ENCODE measurements at regions not wholly inside any gene's neighbourhood (a gene's known extent, or its start where the extent isn't known, plus 50 kb on each side); places are given as distances from the start of the nearest gene placed in this dataset.

DNA sequence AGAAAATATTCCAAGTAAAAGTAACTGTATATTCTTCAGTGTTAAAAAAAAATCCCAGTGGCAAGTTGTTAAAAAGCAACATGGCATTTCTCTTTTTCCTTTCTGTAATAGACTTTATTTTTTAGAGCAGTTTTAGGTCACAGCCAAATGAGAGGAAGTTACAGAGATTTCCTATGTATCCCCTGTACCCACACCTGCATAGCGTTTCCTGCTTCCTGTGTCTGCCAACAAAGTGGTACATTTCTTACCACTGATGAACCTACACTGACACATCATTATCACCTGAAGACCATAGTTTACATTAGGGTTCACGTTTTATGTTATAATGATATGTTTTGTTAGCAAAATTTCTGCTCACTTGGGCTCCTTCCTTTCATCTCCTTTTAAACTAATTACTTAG is 124.7 kb downstream of the GPAT3 start:
- H3K9me3 Mint-ChIP-seq (ENCODE audit: unreplicated experiment) = no peaks in the 10 kb centered on the region
- H3K27me3 Mint-ChIP-seq (ENCODE audit: unreplicated experiment) = no peaks in the 10 kb centered on the region
- H3K27ac Mint-ChIP-seq (ENCODE audit: unreplicated experiment) = no peak overlapping the region
- no peaks in the 10 kb centered on the region for H3K4me1 Mint-ChIP-seq (ENCODE audit: unreplicated experiment)
- DNase-seq (ENCODE audit: extremely low spot score, unreplicated experiment) = no peak
- TF ChIP-seq, protein P1, sequence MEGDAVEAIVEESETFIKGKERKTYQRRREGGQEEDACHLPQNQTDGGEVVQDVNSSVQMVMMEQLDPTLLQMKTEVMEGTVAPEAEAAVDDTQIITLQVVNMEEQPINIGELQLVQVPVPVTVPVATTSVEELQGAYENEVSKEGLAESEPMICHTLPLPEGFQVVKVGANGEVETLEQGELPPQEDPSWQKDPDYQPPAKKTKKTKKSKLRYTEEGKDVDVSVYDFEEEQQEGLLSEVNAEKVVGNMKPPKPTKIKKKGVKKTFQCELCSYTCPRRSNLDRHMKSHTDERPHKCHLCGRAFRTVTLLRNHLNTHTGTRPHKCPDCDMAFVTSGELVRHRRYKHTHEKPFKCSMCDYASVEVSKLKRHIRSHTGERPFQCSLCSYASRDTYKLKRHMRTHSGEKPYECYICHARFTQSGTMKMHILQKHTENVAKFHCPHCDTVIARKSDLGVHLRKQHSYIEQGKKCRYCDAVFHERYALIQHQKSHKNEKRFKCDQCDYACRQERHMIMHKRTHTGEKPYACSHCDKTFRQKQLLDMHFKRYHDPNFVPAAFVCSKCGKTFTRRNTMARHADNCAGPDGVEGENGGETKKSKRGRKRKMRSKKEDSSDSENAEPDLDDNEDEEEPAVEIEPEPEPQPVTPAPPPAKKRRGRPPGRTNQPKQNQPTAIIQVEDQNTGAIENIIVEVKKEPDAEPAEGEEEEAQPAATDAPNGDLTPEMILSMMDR (IDR thresholded peaks at IDR 0.05) = no peak
- H3K36me3 Mint-ChIP-seq (ENCODE audit: unreplicated experiment) = no peaks in the 10 kb centered on the region
- H3K4me3 Mint-ChIP-seq (ENCODE audit: unreplicated experiment) = no peak overlapping the region

DNA sequence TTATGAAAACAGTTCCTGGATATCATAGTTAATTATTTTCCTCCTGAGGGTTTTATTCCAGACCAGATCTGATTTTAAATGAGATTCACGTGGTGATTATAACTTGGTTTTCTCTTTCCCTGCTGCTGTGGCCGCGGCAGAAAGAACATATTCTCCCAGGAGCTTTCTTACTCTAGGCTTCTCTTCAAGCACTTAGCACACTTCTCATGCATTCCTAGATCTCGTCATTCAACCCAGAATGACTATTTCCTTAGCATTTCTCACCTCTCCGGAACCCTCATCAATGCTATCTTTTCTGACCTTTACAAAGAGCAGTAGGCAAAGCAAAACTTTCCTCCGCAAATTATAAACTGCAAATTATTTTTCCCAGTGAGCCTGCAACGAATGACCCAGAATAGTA is 122.9 kb downstream of the GPAT3 start:
- Mint-ChIP-seq H3K27me3 (ENCODE audit: unreplicated experiment) (peaks cover 3% of the 10 kb centered on the region), H3K27ac (ENCODE audit: unreplicated experiment) (no peak overlapping the region), H3K4me1 (ENCODE audit: unreplicated experiment) (no peaks in the 10 kb centered on the region), H3K36me3 (ENCODE audit: unreplicated experiment) (no peaks in the 10 kb centered on the region), H3K9me3 (ENCODE audit: unreplicated experiment) (no peaks in the 10 kb centered on the region), H3K4me3 (ENCODE audit: unreplicated experiment) (no peak overlapping the region)
- TF ChIP-seq, protein P1 (IDR thresholded peaks at IDR 0.05) = no peak
- DNase-seq (ENCODE audit: extremely low spot score, unreplicated experiment) = no peak

DNA sequence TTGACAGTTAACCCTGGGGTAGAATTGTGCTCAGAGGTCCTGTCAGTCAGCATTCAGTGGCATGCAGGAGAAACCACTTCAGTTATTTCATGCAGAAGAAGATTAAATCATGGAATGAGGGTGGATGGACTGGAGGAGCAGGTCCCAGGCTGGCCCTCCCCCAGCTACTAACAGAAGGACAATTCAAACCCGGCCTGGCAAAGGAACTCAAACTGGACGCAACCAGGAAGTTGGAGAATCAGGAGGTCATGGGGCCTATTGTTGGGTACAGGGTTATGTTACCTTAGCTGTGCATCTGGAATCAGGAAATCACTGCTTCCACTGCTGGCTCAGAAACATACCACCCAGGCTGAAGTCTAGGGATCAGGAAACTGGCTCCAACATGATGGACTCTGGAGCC is 121.4 kb downstream of the GPAT3 start:
- Mint-ChIP-seq H3K27me3 (ENCODE audit: unreplicated experiment) (peaks cover 3% of the 10 kb centered on the region), H3K9me3 (ENCODE audit: unreplicated experiment) (no peaks in the 10 kb centered on the region), H3K4me3 (ENCODE audit: unreplicated experiment) (no peak overlapping the region), H3K36me3 (ENCODE audit: unreplicated experiment) (no peaks in the 10 kb centered on the region), H3K27ac (ENCODE audit: unreplicated experiment) (no peak overlapping the region), H3K4me1 (ENCODE audit: unreplicated experiment) (no peaks in the 10 kb centered on the region)
- DNase-seq (ENCODE audit: extremely low spot score, unreplicated experiment) = no peak
- TF ChIP-seq, protein P1 (IDR thresholded peaks at IDR 0.05) = no peak
